Trophoblast cell (in vitro differentiated cells and primary cell): ENCODE measurements at regions not wholly inside any gene's neighbourhood (a gene's known extent, or its start where the extent isn't known, plus 50 kb on each side); places are given as distances from the start of the nearest gene placed in this dataset.

Experiments used
- DNase-seq, 2 donors: peaks; one replicate each; pipeline ENCODE4 v3.0.0-alpha.2; 2016
- H2AFZ ChIP-seq: 2 replicates; pipeline ENCODE4 v1.6.1; 2013; ENCODE audit warnings: low read length, moderate library complexity, mild to moderate bottlenecking; ENCODE audit not compliant: insufficient read depth, poor library complexity
- H2AK5ac ChIP-seq: 2 replicates; pipeline ENCODE4 v1.6.1; 2013; ENCODE audit warnings: mild to moderate bottlenecking, low read length
- H2BK120ac ChIP-seq: 2 replicates; pipeline ENCODE4 v1.6.1; 2013; ENCODE audit warnings: low read length, mild to moderate bottlenecking, moderate library complexity; ENCODE audit not compliant: insufficient read depth, poor library complexity
- H2BK12ac ChIP-seq: 2 replicates; pipeline ENCODE4 v1.6.1; 2013; ENCODE audit warnings: mild to moderate bottlenecking, low read length, moderate library complexity
- H2BK5ac ChIP-seq: 2 replicates; pipeline ENCODE4 v1.6.1; 2013; ENCODE audit warnings: low read length, low read depth, moderate library complexity, mild to moderate bottlenecking; ENCODE audit not compliant: poor library complexity
- H3K14ac ChIP-seq: 2 replicates; pipeline ENCODE4 v1.6.1; 2013; ENCODE audit warnings: mild to moderate bottlenecking, low read length
- H3K18ac ChIP-seq: 2 replicates; pipeline ENCODE4 v1.6.1; 2013; ENCODE audit warnings: mild to moderate bottlenecking, low read length
- H3K23ac ChIP-seq: 2 replicates; pipeline ENCODE4 v1.6.1; 2013; ENCODE audit warnings: low read length
- H3K27ac ChIP-seq: 2 replicates; pipeline ENCODE4 v1.5.1; 2013; ENCODE audit warnings: low read depth, mild to moderate bottlenecking, inconsistent platforms, low read length, moderate library complexity
- H3K27me3 ChIP-seq: 2 replicates; pipeline ENCODE4 v1.6.1; 2013; ENCODE audit warnings: inconsistent platforms, mild to moderate bottlenecking, low read length, moderate library complexity; ENCODE audit not compliant: insufficient read depth
- H3K36me3 ChIP-seq, 2 experiments: 1 replicate in 1 of 2; 2 replicates in 1 of 2; pipeline ENCODE4 v1.6.1; 2013; ENCODE audit warnings: low read length in 2 of 2, mild to moderate bottlenecking in 2 of 2, moderate library complexity in 1 of 2; ENCODE audit not compliant: insufficient read depth in 2 of 2, control insufficient read depth in 1 of 2
- H3K4ac ChIP-seq: 2 replicates; pipeline ENCODE4 v1.6.1; 2013; ENCODE audit warnings: low read depth, mild to moderate bottlenecking, low read length, moderate library complexity
- H3K4me1 ChIP-seq, 2 experiments: 1 replicate in 1 of 2; 2 replicates in 1 of 2; pipeline ENCODE4 v1.6.1; 2013; ENCODE audit warnings: low read length in 2 of 2, mild to moderate bottlenecking in 2 of 2, moderate library complexity in 1 of 2; ENCODE audit not compliant: insufficient read depth in 2 of 2, control insufficient read depth in 1 of 2
- H3K4me2 ChIP-seq: 2 replicates; pipeline ENCODE4 v1.6.1; 2013; ENCODE audit warnings: inconsistent platforms, mild to moderate bottlenecking, low read length, moderate library complexity
- H3K4me3 ChIP-seq: 2 replicates; pipeline ENCODE4 v1.5.1; 2013; ENCODE audit warnings: mild to moderate bottlenecking, low read depth, low read length, inconsistent platforms
- H3K79me1 ChIP-seq: one replicate; pipeline ENCODE4 v1.6.1; 2013; ENCODE audit warnings: low read length
- H3K79me2 ChIP-seq: 2 replicates; pipeline ENCODE4 v1.6.1; 2013; ENCODE audit warnings: low read length, mild to moderate bottlenecking; ENCODE audit not compliant: control insufficient read depth, insufficient read depth, poor library complexity
- H3K9ac ChIP-seq: 2 replicates; pipeline ENCODE4 v1.6.1; 2013; ENCODE audit warnings: mild to moderate bottlenecking, low read length
- H3K9me3 ChIP-seq: 2 replicates; pipeline ENCODE4 v1.6.1; 2013; ENCODE audit warnings: low read depth, mild to moderate bottlenecking, control low read depth, inconsistent platforms, low read length; ENCODE audit not compliant: insufficient read depth
- H4K12ac ChIP-seq: 2 replicates; pipeline ENCODE4 v1.6.1; 2013; ENCODE audit warnings: low read depth, mild to moderate bottlenecking, low read length, moderate library complexity
- H4K8ac ChIP-seq: 2 replicates; pipeline ENCODE4 v1.6.1; 2013; ENCODE audit warnings: low read depth, mild to moderate bottlenecking, low read length, moderate library complexity
- H4K91ac ChIP-seq: one replicate; pipeline ENCODE4 v1.6.1; 2013; ENCODE audit warnings: low read depth, mild to moderate bottlenecking, low read length, moderate library complexity
- WGBS: extraction: QIAGEN DNeasy Blood & Tissue Kit; methylation state at CpG from one replicate; pipeline ENCODE4 v1.1.7; 2013; ENCODE audit warnings: missing lambda C conversion rate; ENCODE audit not compliant: insufficient read length, insufficient coverage; ENCODE audit errors: extremely low coverage; 5-methylcytosine and 5-hydroxymethylcytosine counted together

DNA sequence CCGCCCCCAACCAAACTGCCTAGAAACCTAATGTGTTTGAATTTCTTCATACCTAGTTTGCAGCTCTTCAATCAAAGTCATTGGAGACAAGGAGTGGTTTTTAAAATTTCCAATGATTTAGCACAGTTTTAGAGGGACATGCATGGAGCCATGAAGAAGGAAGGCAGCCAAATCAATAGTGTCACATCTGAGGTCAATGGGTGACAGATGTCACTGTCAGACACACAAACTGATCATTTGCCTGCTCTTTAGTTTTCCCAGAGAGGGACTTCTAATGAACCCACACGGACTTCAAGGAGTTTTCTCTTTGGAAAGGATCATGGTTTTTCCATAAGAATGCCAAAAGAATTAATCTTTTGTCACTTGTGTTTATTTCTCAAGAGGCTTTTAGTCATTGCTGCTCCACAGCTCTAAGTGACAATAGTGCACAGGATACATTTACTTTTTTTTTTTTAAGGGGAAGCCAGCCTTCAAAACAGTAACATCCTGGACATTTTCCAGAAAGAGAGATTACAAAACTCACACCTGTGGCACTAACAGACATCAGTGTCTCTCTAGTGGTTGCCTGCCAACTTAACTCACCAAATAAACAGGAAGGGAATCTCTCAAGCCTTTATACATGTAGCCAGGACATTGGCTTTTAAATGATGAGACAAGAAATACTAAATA, 251.1 kb upstream of the DIAPH2 start:
- WGBS, result no CpG with 5 or more reads among the region's 2 CpGs

DNA sequence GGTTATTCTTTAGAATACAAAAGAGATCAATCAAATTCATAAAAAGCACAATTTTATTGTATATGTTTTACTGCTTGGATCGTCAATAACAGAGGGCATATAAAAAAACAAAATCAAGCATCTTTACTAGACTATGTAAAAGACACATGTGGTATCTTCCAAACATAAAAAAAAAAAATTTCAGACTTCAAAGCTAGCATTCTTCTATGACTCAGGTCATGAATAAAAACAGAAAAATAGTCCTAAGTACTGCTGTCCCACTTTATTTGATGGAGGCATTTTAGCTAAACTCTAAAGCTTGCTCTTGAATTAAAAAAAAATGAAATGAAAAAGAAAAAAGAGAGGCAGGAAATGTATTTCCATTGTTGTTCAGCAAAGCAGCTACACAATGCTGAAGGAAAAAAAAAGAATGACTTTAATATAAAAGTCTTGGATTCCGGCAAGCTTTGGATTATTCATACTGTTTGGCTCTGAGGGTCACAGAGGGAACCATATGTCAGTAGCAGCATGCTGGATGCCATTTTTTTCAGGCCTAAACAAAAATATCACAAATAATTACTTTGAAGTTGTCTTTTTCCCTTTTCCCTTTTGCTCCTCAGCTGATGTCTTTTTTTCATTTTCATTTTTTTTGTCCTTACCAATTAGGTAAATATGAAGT, 249.1 kb upstream of the DIAPH2 start:
- no peak overlapping the region for H2BK5ac ChIP-seq
- no peak overlapping the region for H2AK5ac ChIP-seq
- H3K27me3 ChIP-seq, result no peaks in the 10 kb centered on the region
- no peak overlapping the region for H2BK12ac ChIP-seq
- no peaks in the 10 kb centered on the region for H3K9me3 ChIP-seq
- H3K27ac ChIP-seq, result no peak overlapping the region
- WGBS, result no CpG with 5 or more reads among the region's 2 CpGs
- no peak overlapping the region for H3K4ac ChIP-seq
- no peak overlapping the region for H3K14ac ChIP-seq
- H2BK120ac ChIP-seq, result no peak overlapping the region
- no peak overlapping the region for H3K4me2 ChIP-seq
- H3K9ac ChIP-seq, result no peak overlapping the region
- H4K12ac ChIP-seq, result no peak overlapping the region
- no peak overlapping the region for H4K91ac ChIP-seq
- H3K4me3 ChIP-seq, result no peak overlapping the region
- H3K79me2 ChIP-seq, result no peaks in the 10 kb centered on the region
- H3K23ac ChIP-seq, result no peak overlapping the region
- peaks cover 1% of the 10 kb centered on the region for H3K79me1 ChIP-seq
- no peak for DNase-seq
- H3K36me3 ChIP-seq, result no peaks in the 10 kb centered on the region
- no peak overlapping the region for H2AFZ ChIP-seq
- H3K18ac ChIP-seq, result no peak overlapping the region
- H4K8ac ChIP-seq, result no peak overlapping the region
- H3K4me1 ChIP-seq, result no peaks in the 10 kb centered on the region

More for the DNA sequence above, 251.1 kb upstream of the DIAPH2 start:
- no peak overlapping the region for H3K4ac ChIP-seq
- H3K79me1 ChIP-seq, result peaks cover 1% of the 10 kb centered on the region
- no peak overlapping the region for H4K8ac ChIP-seq
- no peaks in the 10 kb centered on the region for H3K4me1 ChIP-seq
- H3K27ac ChIP-seq, result no peak overlapping the region
- no peak overlapping the region for H3K18ac ChIP-seq
- H3K14ac ChIP-seq, result no peak overlapping the region
- no peak overlapping the region for H3K4me2 ChIP-seq
- no peak overlapping the region for H2BK120ac ChIP-seq
- no peak overlapping the region for H4K12ac ChIP-seq
- no peaks in the 10 kb centered on the region for H3K9me3 ChIP-seq
- no peak overlapping the region for H3K4me3 ChIP-seq
- no peak overlapping the region for H2BK5ac ChIP-seq
- no peak overlapping the region for H2BK12ac ChIP-seq
- no peaks in the 10 kb centered on the region for H3K36me3 ChIP-seq
- H2AK5ac ChIP-seq, result no peak overlapping the region
- H3K9ac ChIP-seq, result no peak overlapping the region
- H3K27me3 ChIP-seq, result no peaks in the 10 kb centered on the region
- H3K23ac ChIP-seq, result no peak overlapping the region
- H2AFZ ChIP-seq, result no peak overlapping the region
- H3K79me2 ChIP-seq, result no peaks in the 10 kb centered on the region
- H4K91ac ChIP-seq, result no peak overlapping the region
- no peak for DNase-seq

DNA sequence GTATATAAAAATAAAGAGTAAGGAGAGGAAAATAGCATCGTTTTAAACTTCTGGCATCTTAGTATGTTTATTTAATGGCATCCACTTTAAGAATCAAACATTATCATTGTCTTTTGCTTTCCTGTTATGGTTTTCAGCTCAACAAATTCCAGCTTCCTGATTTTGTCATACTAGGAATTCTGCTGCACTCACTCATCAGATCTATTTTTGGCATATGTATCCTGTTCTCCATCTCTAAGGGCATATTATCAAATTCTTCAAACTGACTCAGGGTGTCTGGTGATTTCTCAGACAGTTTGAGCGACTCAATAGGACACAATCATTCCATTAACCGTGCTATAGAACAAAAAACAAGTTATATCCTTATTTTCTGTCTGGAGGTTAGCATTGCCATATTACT, 248.5 kb upstream of the DIAPH2 start:
- Histone ChIP-seq H2BK12ac (no peak overlapping the region), H3K4me2 (no peak overlapping the region), H3K4me3 (no peak overlapping the region), H3K36me3 (no peaks in the 10 kb centered on the region), H4K12ac (no peak overlapping the region), H3K27ac (no peak overlapping the region), H2AFZ (no peak overlapping the region), H3K79me1 (peaks cover 1% of the 10 kb centered on the region), H3K4ac (no peak overlapping the region), H2AK5ac (no peak overlapping the region), H2BK5ac (no peak overlapping the region), H4K8ac (no peak overlapping the region), H3K79me2 (no peaks in the 10 kb centered on the region), H3K27me3 (no peaks in the 10 kb centered on the region), H3K14ac (no peak overlapping the region), H3K9me3 (no peaks in the 10 kb centered on the region), H3K18ac (no peak overlapping the region), H2BK120ac (no peak overlapping the region), H3K23ac (no peak overlapping the region), H3K9ac (no peak overlapping the region), H3K4me1 (no peaks in the 10 kb centered on the region), H4K91ac (no peak overlapping the region)
- DNase-seq, result peak in 1 of 2 donors; percentile 55
- no CpG with 5 or more reads among the region's 3 CpGs for whole genome bisulfite sequencing

DNA sequence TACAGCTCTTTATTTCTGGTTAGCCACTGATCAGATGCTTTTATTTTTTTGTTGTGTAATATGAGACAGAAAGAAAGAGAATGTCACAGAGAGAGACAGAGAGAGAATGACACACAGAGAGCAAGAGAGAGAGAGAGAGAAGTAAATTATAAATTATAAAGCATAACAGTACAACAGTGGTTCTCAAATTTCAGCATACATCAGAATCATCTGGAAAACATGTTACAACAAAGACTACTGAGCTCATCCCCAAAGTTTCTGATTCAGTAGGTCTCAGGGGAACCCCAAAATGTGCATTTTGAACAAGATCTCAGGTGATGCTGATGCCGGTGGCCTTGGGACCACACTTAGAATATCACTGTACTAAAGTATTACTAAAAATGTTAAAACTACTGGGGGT, 245.8 kb upstream of the DIAPH2 start:
- Histone ChIP-seq H3K4me2 (no peak overlapping the region), H3K4ac (no peak overlapping the region), H3K79me2 (no peaks in the 10 kb centered on the region), H2AFZ (no peak overlapping the region), H3K27ac (no peak overlapping the region), H2BK5ac (no peak overlapping the region), H3K14ac (no peak overlapping the region), H3K4me3 (no peak overlapping the region), H4K12ac (no peak overlapping the region), H3K23ac (no peak overlapping the region), H3K36me3 (no peaks in the 10 kb centered on the region), H3K27me3 (no peaks in the 10 kb centered on the region), H3K9me3 (no peaks in the 10 kb centered on the region), H3K4me1 (no peaks in the 10 kb centered on the region), H4K91ac (no peak overlapping the region), H3K79me1 (peaks cover 1% of the 10 kb centered on the region), H2BK12ac (no peak overlapping the region), H2BK120ac (no peak overlapping the region), H3K9ac (no peak overlapping the region), H4K8ac (no peak overlapping the region), H3K18ac (no peak overlapping the region), H2AK5ac (no peak overlapping the region)
- no peak for DNase-seq
- no CpG with 5 or more reads among the region's 1 CpG for WGBS
